Activated CD4-positive, alpha-beta T cell treated with anti-CD3 and anti-CD28 coated beads, Interleukin-2, amount 10 ng/mL, durations not matched to agents 7 days and 5 days (primary cell): ENCODE measurements at regions not wholly inside any gene's neighbourhood (a gene's known extent, or its start where the extent isn't known, plus 50 kb on each side); places are given as distances from the start of the nearest gene placed in this dataset.

ENCODE experiments used
- CTCF ChIA-PET: fragments of 350-600 bp; sonication (Branson Sonifier 250); formaldehyde crosslinking; loops from one replicate; lab custom pipeline; 2021; ENCODE audit warnings: antibody characterized with exemption; lab: Charles Lee
- POLR2A ChIA-PET: fragments of 350-600 bp; sonication (Branson Sonifier 250); formaldehyde crosslinking; loops from one replicate; lab custom pipeline; 2021; ENCODE audit warnings: antibody characterized with exemption; lab: Charles Lee
- DNase-seq: peaks from one replicate; pipeline ENCODE4 v3.0.0-alpha.2; 2020
- H3K27ac Mint-ChIP-seq: one replicate; pipeline ENCODE4 v1.8.0; 2021; ENCODE audit warnings: mild to moderate bottlenecking, moderate library complexity, mixed read lengths
- H3K27me3 Mint-ChIP-seq: one replicate; pipeline ENCODE4 v1.8.0; 2021; ENCODE audit warnings: mixed read lengths
- H3K36me3 Mint-ChIP-seq: one replicate; pipeline ENCODE4 v1.8.0; 2021; ENCODE audit warnings: low read depth, mixed read lengths
- H3K4me1 Mint-ChIP-seq: one replicate; pipeline ENCODE4 v1.8.0; 2021; ENCODE audit warnings: mixed read lengths
- H3K4me3 Mint-ChIP-seq: one replicate; pipeline ENCODE4 v1.8.0; 2021; ENCODE audit warnings: mild to moderate bottlenecking, moderate library complexity, mixed read lengths
- H3K9me3 Mint-ChIP-seq: one replicate; pipeline ENCODE4 v1.8.0; 2021; ENCODE audit warnings: mixed read lengths

DNA sequence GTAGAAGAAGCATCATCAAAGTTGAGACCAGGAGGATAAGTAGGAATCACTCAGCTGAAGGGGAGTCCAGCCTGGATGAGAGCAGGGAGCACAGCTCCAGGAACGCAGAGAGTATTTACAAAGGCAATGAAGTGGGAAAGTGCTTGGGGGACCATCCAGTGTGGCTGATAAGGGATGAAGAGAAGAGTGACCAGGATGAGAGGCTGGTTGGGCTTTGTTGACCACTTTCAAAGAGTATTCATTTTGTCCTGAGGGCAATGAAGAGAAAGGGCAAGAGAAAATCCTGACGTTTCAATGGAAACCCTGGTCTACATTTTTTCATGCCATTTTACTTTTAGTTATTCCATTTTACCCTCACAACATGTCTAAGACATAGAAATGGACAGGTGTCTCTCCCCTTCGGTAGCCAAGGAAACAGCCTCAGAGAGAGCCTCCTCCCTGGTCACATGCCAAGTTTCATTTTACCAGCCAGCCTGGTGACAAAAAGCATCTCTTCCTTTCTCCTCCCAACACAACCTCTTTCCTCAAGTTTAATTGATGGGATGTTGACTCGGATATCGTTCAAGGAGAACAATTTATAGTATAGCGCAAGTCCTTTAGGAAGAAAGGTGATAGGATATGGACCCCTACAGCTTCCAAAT, 492.7 kb upstream of the CLINT1 start:
- POLR2A ChIA-PET, result no interaction called here
- DNase-seq, result no peak
- H3K27ac Mint-ChIP-seq, result no peak overlapping the region
- no peaks in the 10 kb centered on the region for H3K27me3 Mint-ChIP-seq
- H3K4me3 Mint-ChIP-seq, result no peak overlapping the region
- no peaks in the 10 kb centered on the region for H3K4me1 Mint-ChIP-seq
- no peaks in the 10 kb centered on the region for H3K36me3 Mint-ChIP-seq
- CTCF ChIA-PET, result interaction anchor here (0.6 kb wide), 1 partner anchor 10 kb away, joined by 3 read pairs; no protein-coding TSS in a partner anchor
- H3K9me3 Mint-ChIP-seq, result peaks cover 4% of the 10 kb centered on the region

DNA sequence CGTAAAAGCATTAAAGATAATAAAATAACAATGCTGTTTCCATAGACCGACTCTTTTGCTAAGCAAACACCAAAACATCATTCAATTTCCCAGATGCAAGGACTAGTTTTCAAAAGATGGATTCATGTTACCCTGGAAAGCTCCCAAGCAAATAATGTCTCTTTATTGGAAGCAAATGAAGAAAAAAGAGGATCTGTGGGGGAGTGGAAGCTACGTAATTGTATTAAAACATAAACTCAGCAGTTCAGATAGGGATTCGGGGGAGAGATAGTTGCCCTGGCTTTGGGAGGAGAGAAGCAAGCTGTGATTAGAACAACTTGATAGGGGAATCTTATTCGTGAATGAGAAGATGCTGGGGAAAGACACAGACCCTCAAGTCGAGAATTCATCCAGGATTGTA, 491.0 kb upstream of the CLINT1 start:
- no peak for DNase-seq
- no peak overlapping the region for H3K27ac Mint-ChIP-seq
- ChIA-PET CTCF (no interaction called here), POLR2A (no interaction called here)
- no peaks in the 10 kb centered on the region for H3K27me3 Mint-ChIP-seq
- peaks cover 4% of the 10 kb centered on the region for H3K9me3 Mint-ChIP-seq
- H3K36me3 Mint-ChIP-seq, result no peaks in the 10 kb centered on the region
- H3K4me1 Mint-ChIP-seq, result no peaks in the 10 kb centered on the region
- no peak overlapping the region for H3K4me3 Mint-ChIP-seq

- POLR2A ChIA-PET, result no interaction called here
- no peak for DNase-seq
- H3K27ac Mint-ChIP-seq, result no peak overlapping the region
- no peak overlapping the region for H3K4me3 Mint-ChIP-seq
- peaks cover 2% of the 10 kb centered on the region for H3K9me3 Mint-ChIP-seq
- no peaks in the 10 kb centered on the region for H3K4me1 Mint-ChIP-seq
- H3K36me3 Mint-ChIP-seq, result no peaks in the 10 kb centered on the region
- CTCF ChIA-PET, result no interaction called here
- no peaks in the 10 kb centered on the region for H3K27me3 Mint-ChIP-seq
Measured at GRCh38 chr5:158344376-158344775, 485.4 kb upstream of the CLINT1 start.

DNA sequence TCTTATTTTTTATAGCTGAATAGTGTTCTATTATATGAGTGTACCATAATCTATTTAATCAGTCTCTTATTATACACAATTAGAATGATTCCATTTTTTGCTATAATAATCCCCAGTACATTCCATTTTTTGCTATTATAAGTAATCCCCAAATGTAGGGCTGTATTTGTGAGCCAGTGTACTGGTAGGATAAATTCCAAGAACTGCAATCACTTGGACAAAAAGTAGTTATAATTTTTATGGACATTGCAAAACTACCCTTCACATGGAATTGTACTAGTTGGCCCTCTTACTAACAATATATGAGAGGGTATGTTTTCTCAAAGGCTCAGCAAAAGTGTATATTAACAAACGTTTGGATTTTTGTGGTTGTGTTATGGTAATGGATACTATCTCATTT, 481.7 kb upstream of the CLINT1 start:
- Mint-ChIP-seq H3K4me3 (no peak overlapping the region), H3K36me3 (no peaks in the 10 kb centered on the region), H3K27ac (no peak overlapping the region), H3K4me1 (no peaks in the 10 kb centered on the region), H3K27me3 (no peaks in the 10 kb centered on the region), H3K9me3 (peaks cover 4% of the 10 kb centered on the region)
- DNase-seq, result no peak
- CTCF ChIA-PET, result no interaction called here
- POLR2A ChIA-PET, result no interaction called here

GRCh38 chr5:158326256-158326655, 467.3 kb upstream of the CLINT1 start:
- peaks cover 7% of the 10 kb centered on the region for H3K9me3 Mint-ChIP-seq
- ChIA-PET CTCF (no interaction called here), POLR2A (no interaction called here)
- no peak overlapping the region for H3K4me3 Mint-ChIP-seq
- DNase-seq, result no peak
- no peaks in the 10 kb centered on the region for H3K36me3 Mint-ChIP-seq
- no peaks in the 10 kb centered on the region for H3K4me1 Mint-ChIP-seq
- H3K27ac Mint-ChIP-seq, result no peak overlapping the region
- no peaks in the 10 kb centered on the region for H3K27me3 Mint-ChIP-seq

DNA sequence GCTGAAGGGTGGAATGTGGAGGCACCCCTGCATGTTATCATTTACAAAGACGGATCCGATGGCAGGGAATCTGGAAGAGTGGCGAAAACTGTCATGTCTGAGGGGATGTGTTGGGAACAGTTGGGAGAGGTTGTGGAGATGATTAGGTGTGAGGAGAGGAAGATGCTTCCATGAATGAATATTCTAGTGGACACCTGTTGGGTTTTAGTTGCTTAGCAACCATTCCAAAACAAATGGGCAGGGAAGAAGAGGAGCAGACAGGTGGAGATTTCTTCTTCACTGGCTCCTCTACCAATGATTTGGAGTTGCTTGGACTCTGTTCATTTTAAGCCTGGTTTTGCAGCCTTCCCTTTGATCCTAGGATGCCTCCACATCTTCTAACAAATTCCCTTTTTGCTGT, 465.3 kb upstream of the CLINT1 start:
- Mint-ChIP-seq H3K27ac (no peak overlapping the region), H3K27me3 (no peaks in the 10 kb centered on the region), H3K4me3 (no peak overlapping the region), H3K36me3 (no peaks in the 10 kb centered on the region), H3K9me3 (no peaks in the 10 kb centered on the region), H3K4me1 (no peaks in the 10 kb centered on the region)
- POLR2A ChIA-PET, result no interaction called here
- DNase-seq, result no peak
- CTCF ChIA-PET, result no interaction called here

DNA sequence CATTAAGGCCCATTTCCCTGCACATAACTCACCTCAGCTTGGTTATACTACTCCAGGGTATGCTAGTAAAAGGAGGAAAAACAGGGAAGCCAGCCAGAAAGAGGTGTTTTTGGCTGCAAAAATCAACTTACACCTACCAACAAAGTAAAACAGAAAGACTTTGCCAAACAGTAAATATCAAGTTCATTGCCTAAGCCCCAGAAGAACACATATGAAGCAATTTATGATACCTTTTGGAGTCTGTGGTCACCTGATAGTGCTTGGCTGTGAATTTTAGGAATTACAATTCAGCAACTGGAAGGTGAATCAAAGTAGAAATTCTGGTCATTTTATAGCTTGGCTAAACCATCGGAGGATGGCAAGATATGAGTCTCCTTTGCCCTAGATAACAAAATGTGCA, 463.7 kb upstream of the CLINT1 start:
- Mint-ChIP-seq H3K27me3 (no peaks in the 10 kb centered on the region), H3K4me1 (no peaks in the 10 kb centered on the region), H3K36me3 (no peaks in the 10 kb centered on the region), H3K27ac (no peak overlapping the region), H3K9me3 (no peaks in the 10 kb centered on the region), H3K4me3 (no peak overlapping the region)
- ChIA-PET CTCF (no interaction called here), POLR2A (no interaction called here)
- DNase-seq, result no peak

DNA sequence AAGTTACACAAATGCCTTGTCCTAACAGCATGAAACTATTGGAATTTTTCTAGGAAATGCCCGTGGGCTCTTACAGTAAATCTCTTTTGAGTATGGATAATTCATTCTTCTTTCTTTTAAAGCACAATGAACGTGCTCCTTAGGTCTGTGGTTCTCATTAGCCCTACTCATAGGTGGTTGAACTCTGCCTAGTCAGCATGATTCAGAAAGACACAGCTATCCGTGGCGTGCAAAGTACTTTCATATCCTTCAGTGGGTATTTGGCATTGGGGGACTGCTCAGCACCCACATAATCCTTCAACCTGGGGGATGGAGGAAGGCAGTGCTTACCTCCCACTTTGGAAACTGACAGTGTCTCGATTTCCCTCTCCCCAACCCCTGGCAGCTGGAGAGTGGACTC, 462.0 kb upstream of the CLINT1 start:
- Mint-ChIP-seq H3K27me3 (no peaks in the 10 kb centered on the region), H3K36me3 (no peaks in the 10 kb centered on the region), H3K4me1 (no peaks in the 10 kb centered on the region), H3K9me3 (no peaks in the 10 kb centered on the region), H3K4me3 (no peak overlapping the region), H3K27ac (no peak overlapping the region)
- CTCF ChIA-PET, result no interaction called here
- POLR2A ChIA-PET, result no interaction called here
- DNase-seq, result no peak

- CTCF ChIA-PET, result interaction anchor here (0.6 kb wide), 1 partner anchor 782 kb away, joined by 4 read pairs; no protein-coding TSS in a partner anchor
- Mint-ChIP-seq H3K36me3 (no peaks in the 10 kb centered on the region), H3K27me3 (no peaks in the 10 kb centered on the region), H3K4me1 (no peaks in the 10 kb centered on the region), H3K9me3 (no peaks in the 10 kb centered on the region), H3K4me3 (no peak overlapping the region), H3K27ac (no peak overlapping the region)
- no peak for DNase-seq
- POLR2A ChIA-PET, result no interaction called here
Measured at GRCh38 chr5:158320178-158320674, 461.3 kb upstream of the CLINT1 start.

DNA sequence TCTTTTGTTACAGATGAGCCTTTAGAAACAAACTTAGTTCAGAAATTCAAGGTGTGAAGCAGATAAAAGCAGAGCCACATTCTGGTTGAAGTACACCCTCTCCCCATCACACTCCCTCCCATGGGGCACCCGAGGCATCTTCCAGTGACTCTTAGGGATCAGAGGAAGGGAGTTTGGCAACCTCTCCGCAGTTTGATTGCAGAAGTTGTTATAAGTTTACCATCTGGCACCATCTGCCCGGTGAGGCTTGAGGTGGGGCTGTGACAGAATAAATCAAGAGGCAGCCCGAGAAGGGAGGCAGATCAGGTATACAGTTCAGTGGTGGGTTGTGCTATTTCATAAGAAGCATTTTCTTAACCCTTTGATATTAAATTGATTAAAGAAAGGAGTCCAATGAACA, 458.6 kb upstream of the CLINT1 start:
- ChIA-PET POLR2A (no interaction called here), CTCF (no interaction called here)
- Mint-ChIP-seq H3K36me3 (no peaks in the 10 kb centered on the region), H3K9me3 (no peaks in the 10 kb centered on the region), H3K27ac (no peak overlapping the region), H3K27me3 (no peaks in the 10 kb centered on the region), H3K4me3 (no peak overlapping the region), H3K4me1 (no peaks in the 10 kb centered on the region)
- DNase-seq, result no peak

GRCh38 chr5:158313733-158314464, 455.0 kb upstream of the CLINT1 start:
- Mint-ChIP-seq H3K27ac (no peak overlapping the region), H3K27me3 (no peaks in the 10 kb centered on the region)

DNA sequence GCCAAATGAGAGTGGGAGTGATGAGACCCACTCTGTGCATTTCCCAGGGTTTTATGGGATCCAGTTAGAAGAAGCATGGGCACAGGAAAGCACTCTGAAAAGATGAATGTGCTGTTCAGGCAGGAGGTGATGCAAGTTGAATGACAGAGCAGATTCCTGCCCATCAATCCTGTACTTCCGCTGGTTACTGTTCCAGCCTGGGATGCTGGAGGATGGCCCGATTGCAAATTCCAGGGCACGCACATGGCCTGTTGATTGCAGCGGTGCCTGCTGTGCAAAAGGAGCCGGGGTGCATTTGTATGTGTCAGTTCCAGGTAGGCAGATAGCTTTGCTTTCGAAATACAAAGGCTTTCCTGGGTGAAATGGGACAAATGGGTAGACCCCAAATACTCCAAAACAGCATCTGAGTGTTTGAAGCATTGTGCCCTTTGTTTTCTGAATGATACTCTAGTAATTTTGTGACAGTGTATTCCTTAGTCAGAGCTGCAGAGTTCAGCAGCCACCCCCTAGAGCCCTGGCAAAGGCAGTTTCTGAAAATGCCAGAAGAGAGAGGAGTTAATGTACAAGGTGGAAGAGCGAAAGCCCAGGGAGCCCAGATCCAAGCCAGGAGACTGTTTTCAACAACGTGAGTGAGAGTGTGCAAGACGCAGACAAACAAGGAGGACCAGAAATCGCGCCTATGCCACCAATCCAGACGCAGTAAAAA, 454.2 kb upstream of the CLINT1 start:
- POLR2A ChIA-PET, result no interaction called here
- CTCF ChIA-PET, result interaction anchor here (1.2 kb wide), 1 partner anchor 10 kb away, joined by 3 read pairs; no protein-coding TSS in a partner anchor
- Mint-ChIP-seq H3K36me3 (no peaks in the 10 kb centered on the region), H3K4me1 (no peaks in the 10 kb centered on the region), H3K4me3 (no peak overlapping the region), H3K27me3 (no peaks in the 10 kb centered on the region), H3K27ac (no peak overlapping the region), H3K9me3 (no peaks in the 10 kb centered on the region)
- DNase-seq, result no peak

More at GRCh38 chr5:158313733-158314464, 455.0 kb upstream of the CLINT1 start:
- POLR2A ChIA-PET, result no interaction called here
- no peak for DNase-seq
- H3K4me1 Mint-ChIP-seq, result no peaks in the 10 kb centered on the region
- H3K9me3 Mint-ChIP-seq, result no peaks in the 10 kb centered on the region
- no peak overlapping the region for H3K4me3 Mint-ChIP-seq
- H3K36me3 Mint-ChIP-seq, result no peaks in the 10 kb centered on the region
- CTCF ChIA-PET, result interaction anchor here (0.8 to 1.2 kb wide), 2 partner anchors 10 to 23 kb away, joined by 3 read pairs; no protein-coding TSS in a partner anchor
